Muscle layer of duodenum (tissue), 2 donors: ENCODE measurements at regions not wholly inside any gene's neighbourhood (a gene's known extent, or its start where the extent isn't known, plus 50 kb on each side); places are given as distances from the start of the nearest gene placed in this dataset.
"Not testable (repeated sequence)": the region's sequence is repeated elsewhere in the genome, so short reads cannot be mapped to it uniquely, and the experiment has no call there.

Experiments
- H3K27ac ChIP-seq: one replicate; pipeline ENCODE4 v1.7.0; 2013; ENCODE audit warnings: mild to moderate bottlenecking, low read length
- H3K27me3 ChIP-seq: one replicate; pipeline ENCODE4 v1.7.0; 2013; ENCODE audit warnings: low read depth, mild to moderate bottlenecking, control low read depth, low read length
- H3K36me3 ChIP-seq, 2 donors: one replicate each; pipeline ENCODE4 v1.7.0; 2013; ENCODE audit warnings: low read length in 2 of 2, control low read depth in 1 of 2, mild to moderate bottlenecking in 1 of 2; ENCODE audit not compliant: insufficient read depth in 2 of 2, control insufficient read depth in 1 of 2
- H3K4me1 ChIP-seq, 2 donors: one replicate each; pipeline ENCODE4 v1.7.0; 2013; ENCODE audit warnings: low read length in 2 of 2, mild to moderate bottlenecking in 2 of 2, control low read depth in 1 of 2, moderate library complexity in 1 of 2; ENCODE audit not compliant: insufficient read depth in 2 of 2, control insufficient read depth in 1 of 2
- H3K4me3 ChIP-seq, 2 donors: one replicate each; pipeline ENCODE4 v1.7.0; 2013; ENCODE audit warnings: low read length in 2 of 2, low read depth in 1 of 2, mild to moderate bottlenecking in 1 of 2
- H3K9me3 ChIP-seq, 2 donors: one replicate each; pipeline ENCODE4 v1.7.0; 2013; ENCODE audit warnings: low read length in 2 of 2, control low read depth in 1 of 2, mild to moderate bottlenecking in 1 of 2; ENCODE audit not compliant: control insufficient read depth in 1 of 2
- donor health status: healthy.

DNA sequence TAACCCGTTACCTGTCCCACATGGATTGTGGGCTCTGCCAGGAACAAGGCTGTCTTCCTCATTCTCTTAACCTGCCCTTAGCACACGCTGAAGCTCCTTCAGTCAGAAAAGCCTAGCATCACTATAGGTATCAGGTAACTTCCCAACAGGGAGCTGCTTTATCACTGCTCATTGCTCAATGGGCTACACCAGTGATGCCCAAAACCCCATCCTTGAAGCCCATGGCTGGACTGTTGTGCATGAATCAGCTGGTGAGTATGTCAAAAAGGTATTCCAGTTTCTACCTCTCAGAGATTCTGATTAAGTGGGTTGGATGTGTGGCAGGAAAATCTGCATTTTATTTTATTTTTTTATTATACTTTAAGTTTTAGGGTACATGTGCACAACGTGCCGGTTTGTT lies 362.2 kb downstream of the LRATD1 start:
- Histone ChIP-seq H3K4me1 (no peaks in the 10 kb centered on the region), H3K36me3 (no peaks in the 10 kb centered on the region), H3K27ac (no peak overlapping the region), H3K9me3 (no peaks in the 10 kb centered on the region), H3K27me3 (no peaks in the 10 kb centered on the region), H3K4me3 (no peak overlapping the region)

DNA sequence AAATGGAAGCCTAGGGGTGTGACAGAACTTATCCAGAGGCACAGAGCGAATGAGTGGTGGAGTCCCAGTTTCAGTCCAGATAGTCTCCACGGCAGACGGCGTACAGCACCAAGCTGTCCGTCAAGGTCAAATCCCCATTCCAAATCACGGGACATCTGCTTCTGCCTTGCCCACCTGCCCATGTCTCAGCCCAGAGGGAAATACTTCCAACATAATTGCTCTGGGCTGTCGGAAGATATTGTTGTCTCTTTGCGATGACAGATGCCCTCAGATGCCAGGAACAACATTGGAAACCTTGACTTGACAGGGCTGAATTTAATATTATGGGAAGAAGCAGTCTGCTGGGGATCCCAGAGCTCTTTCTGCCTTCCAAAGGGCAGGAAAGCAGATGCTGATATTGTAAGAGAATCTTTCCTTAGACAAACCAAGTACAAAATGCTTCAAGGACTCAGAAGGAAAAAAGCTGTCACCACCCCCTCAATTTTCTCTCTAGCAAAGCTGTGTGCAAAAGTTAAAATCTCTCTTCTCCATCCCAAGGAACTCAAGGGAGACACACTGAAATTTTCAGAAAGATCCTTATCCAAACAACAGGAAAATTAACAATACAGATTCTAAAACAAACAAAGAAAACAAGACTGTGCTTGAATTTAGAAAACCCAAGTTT lies 364.0 kb downstream of the LRATD1 start:
- Histone ChIP-seq H3K4me1 (no peaks in the 10 kb centered on the region), H3K27ac (no peak overlapping the region), H3K4me3 (no peak overlapping the region), H3K27me3 (no peaks in the 10 kb centered on the region), H3K9me3 (no peaks in the 10 kb centered on the region), H3K36me3 (no peaks in the 10 kb centered on the region)

DNA sequence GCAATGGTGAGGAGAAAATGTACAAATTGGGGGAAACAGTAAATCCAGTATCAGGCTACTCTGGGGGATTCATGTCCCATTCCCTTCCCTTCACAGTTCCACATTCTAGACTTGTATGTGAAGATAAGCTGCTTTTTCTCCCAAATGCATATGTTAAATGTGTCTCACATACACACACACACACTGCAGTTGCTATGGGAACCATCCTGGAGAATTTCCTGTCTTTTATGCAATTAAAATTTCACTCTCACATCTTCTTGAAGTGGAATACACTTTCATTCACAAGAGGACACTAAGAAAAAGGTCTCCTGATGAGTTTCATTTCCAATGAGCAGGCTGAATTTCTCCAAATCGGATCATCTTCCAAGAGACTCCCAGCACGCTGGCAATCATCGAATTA lies 366.0 kb downstream of the LRATD1 start:
- Histone ChIP-seq H3K9me3 (no peaks in the 10 kb centered on the region), H3K4me1 (no peaks in the 10 kb centered on the region), H3K4me3 (no peak overlapping the region), H3K36me3 (no peaks in the 10 kb centered on the region), H3K27me3 (no peaks in the 10 kb centered on the region), H3K27ac (no peak overlapping the region)

DNA sequence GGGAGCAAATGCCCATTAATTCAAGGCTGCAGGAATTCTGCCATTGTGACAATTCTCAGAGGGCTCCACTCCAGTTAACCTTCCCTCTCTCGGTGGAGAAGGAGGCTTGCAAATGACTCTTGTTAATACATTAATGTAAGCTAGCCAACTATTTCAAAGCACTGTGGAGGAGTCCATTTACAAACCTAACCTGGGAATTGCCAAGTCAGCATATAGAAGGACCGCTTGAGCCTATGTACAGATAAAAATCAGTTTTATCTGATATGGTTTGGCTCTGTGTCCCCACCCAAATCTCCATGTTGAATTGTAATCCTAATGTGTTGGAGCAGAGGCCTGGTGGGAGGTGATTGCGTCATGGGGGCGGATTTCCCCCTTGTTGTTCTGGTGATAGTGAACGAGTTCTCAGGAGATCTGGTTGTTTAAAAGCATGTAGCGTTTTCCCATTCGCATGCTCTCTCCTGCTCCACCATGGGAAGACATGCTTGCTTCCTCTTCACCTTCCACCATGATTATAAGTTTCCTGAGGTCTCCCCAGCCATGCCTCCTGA lies 366.7 kb downstream of the LRATD1 start:
- Histone ChIP-seq H3K4me1 (no peaks in the 10 kb centered on the region), H3K9me3 (no peaks in the 10 kb centered on the region), H3K4me3 (no peak overlapping the region), H3K27me3 (no peaks in the 10 kb centered on the region), H3K36me3 (no peaks in the 10 kb centered on the region), H3K27ac (no peak overlapping the region)

DNA sequence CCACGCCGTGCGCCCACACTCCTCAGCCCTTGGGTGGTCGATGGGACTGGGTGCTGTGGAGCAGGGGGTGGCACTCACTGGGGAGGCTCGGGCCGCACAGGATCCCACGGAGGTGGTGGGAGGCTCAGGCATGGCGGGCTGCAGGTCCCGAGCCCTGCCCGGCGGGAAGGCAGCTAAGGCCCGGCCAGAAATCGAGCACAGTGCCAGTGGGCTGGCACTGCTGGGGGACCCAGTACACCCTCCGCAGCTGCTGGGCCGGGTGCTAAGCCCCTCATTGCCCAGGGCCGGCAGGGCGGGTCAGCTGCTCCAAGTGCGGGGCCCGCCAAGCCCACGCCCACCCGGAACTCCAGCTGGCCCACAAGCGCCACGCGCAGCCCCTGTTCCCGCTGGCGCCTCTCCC lies 370.0 kb downstream of the LRATD1 start:
- H3K9me3 ChIP-seq, H3K36me3 ChIP-seq, H3K27me3 ChIP-seq, H3K4me1 ChIP-seq, H3K4me3 ChIP-seq, H3K27ac ChIP-seq: not testable (repeated sequence)

DNA sequence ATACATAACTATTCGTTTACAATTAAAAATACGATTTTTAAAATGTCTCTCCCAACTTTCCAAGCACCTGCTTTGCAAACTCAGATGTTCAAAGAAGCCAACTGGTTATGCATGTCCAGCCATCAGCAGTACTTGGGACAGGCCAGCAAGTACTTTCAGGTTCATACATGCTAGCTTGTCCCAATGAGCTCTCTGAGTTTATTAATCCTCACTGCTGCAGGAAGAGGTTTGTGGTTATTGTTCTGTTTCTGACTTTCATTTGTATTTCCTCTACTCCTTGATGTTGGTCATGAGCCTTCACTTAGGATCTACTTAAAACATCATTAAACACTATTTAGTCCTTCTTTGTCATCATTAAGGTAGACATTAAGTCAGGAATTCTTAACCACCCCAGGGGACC lies 374.1 kb downstream of the LRATD1 start:
- no peak overlapping the region for H3K4me3 ChIP-seq
- peaks cover 0 to 1% of the 10 kb centered on the region in 2 donors for H3K9me3 ChIP-seq
- H3K27ac ChIP-seq = no peak overlapping the region
- H3K27me3 ChIP-seq = no peaks in the 10 kb centered on the region
- no peaks in the 10 kb centered on the region for H3K36me3 ChIP-seq
- no peaks in the 10 kb centered on the region for H3K4me1 ChIP-seq

DNA sequence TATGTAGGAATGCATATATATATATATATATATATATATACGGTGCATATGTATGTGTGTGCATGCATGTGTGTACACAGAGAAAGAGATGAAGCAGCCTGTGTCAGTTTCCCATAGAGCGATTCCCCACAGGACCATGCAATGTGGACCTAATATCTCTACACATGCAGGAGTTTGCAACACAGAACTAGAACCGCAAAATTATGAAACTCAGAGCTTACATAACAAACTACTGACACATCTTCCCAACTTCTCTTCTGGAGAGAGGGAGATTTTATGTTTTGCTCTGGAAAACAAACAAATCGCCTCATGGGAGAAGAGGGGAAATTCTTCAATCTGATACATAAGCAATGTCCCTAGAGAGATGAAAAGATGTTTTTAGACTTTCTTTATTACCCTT lies 377.2 kb downstream of the LRATD1 start:
- Histone ChIP-seq H3K36me3 (no peaks in the 10 kb centered on the region), H3K9me3 (peaks cover 0 to 3% of the 10 kb centered on the region in 2 donors), H3K27ac (no peak overlapping the region), H3K4me1 (no peaks in the 10 kb centered on the region), H3K4me3 (no peak overlapping the region), H3K27me3 (no peaks in the 10 kb centered on the region)

DNA sequence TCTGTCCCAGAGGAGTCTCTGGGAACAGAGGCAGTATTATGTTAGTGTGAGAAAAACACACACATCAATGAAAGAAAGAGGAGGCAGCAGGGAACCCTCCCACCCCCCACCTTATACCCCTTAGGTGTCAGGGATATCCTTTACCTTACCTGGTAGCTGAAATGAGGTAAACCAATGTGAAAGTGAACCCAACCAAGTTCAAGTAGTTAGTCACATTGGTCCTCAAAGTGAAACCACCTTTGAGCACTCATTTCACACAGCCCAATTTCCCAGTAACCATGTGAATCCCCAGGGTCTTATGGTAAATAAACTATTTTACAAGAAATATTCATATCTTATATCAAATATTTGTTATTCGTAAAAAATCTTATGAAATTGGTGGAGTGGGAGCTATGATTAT lies 377.8 kb downstream of the LRATD1 start:
- H3K36me3 ChIP-seq = no peaks in the 10 kb centered on the region
- H3K27me3 ChIP-seq = no peaks in the 10 kb centered on the region
- peaks cover 0 to 3% of the 10 kb centered on the region in 2 donors for H3K9me3 ChIP-seq
- no peak overlapping the region for H3K4me3 ChIP-seq
- no peak overlapping the region for H3K27ac ChIP-seq
- no peaks in the 10 kb centered on the region for H3K4me1 ChIP-seq

DNA sequence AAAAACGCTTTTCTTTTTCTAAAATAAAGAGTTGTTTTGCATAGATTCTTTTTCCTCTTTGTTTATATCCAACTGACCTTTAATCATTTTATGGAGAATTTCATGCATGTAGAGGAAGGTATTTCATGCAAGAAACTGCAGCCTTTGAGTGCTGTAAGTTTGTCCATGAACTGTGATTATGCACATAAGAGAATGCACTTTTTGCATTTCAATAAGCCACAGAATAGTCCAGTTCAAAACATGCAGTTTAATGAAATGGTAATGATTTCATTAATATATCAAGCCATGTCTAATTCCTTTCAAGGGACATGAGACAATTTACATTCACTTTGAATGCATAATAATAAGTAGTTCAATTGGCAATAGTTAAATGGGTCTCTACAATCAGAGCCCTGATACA lies 386.3 kb downstream of the LRATD1 start:
- Histone ChIP-seq H3K4me3 (no peak overlapping the region), H3K27me3 (no peaks in the 10 kb centered on the region), H3K36me3 (no peaks in the 10 kb centered on the region), H3K4me1 (no peaks in the 10 kb centered on the region), H3K9me3 (no peaks in the 10 kb centered on the region), H3K27ac (no peak overlapping the region)

DNA sequence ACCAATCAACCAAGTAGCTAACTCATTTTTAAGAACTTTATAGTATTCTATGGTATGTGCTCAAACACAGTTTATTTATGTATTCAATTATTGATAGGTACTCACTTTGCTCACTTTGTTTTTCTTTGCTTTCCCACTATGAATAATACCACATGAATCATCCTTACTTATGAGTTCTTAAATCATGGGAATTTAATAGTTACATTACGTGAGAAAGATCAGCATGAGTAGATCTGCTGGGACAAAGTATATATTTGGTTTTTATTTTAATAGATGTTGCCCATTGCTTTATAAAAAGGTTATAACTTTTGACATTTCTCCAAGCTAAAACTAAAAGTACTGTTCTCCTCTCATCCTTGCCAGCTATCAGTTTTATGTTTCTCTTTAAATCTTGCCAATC lies 390.7 kb downstream of the LRATD1 start:
- Histone ChIP-seq H3K4me3 (no peak overlapping the region), H3K9me3 (no peaks in the 10 kb centered on the region), H3K27me3 (no peaks in the 10 kb centered on the region), H3K27ac (no peak overlapping the region), H3K4me1 (no peaks in the 10 kb centered on the region), H3K36me3 (no peaks in the 10 kb centered on the region)

DNA sequence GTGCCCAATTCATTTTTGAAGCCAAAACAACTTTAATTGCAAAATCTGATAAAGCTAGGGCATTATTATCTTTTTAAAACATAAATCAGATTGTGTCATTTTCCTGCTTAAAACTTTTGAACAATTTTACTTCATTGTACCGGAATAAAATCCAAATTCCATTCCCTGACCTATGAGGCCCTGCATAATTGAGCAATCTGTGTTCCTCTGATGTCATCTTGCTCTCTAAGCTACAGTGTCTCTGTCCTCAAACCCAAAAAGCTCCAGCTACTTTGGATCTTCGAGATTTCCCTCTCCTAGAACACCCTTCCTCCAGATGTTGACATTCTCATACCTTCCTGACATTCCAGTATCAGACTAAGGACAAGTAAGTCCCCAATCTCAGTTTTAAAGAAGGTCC lies 395.9 kb downstream of the LRATD1 start:
- no peaks in the 10 kb centered on the region for H3K9me3 ChIP-seq
- H3K4me3 ChIP-seq = no peak overlapping the region
- no peaks in the 10 kb centered on the region for H3K27me3 ChIP-seq
- H3K4me1 ChIP-seq = no peaks in the 10 kb centered on the region
- H3K27ac ChIP-seq = no peak overlapping the region
- H3K36me3 ChIP-seq = no peaks in the 10 kb centered on the region

DNA sequence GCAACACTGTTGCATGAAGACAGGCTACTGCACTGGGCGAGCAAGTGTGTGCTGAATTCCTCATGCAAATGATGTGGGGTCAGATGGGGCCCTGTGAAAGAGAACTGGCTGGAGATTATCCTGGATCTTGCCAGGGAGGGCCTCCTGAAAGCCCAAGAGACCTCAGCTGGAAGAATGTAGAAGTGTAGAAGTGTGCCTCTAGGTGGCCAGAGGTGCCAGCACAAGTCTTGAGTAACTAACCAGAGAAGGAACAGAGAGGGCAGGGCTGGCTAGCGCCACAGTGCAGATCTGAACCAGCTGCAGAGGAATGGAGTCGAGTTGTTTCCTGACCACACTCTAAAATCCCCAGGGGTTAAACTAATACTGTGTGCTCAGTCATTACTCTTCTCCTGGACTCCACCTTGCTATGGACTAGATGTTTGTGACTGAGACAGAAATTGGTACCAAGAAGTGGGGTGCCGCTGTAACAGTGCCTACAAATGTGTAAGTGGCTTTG lies 399.3 kb downstream of the LRATD1 start:
- no peak overlapping the region for H3K4me3 ChIP-seq
- H3K36me3 ChIP-seq = no peaks in the 10 kb centered on the region
- H3K27me3 ChIP-seq = no peaks in the 10 kb centered on the region
- H3K27ac ChIP-seq = no peak overlapping the region
- no peaks in the 10 kb centered on the region for H3K4me1 ChIP-seq
- H3K9me3 ChIP-seq = no peaks in the 10 kb centered on the region
